Endothelial cell (in vitro differentiated cells): ENCODE measurements at regions not wholly inside any gene's neighbourhood (a gene's known extent, or its start where the extent isn't known, plus 50 kb on each side); places are given as distances from the start of the nearest gene placed in this dataset.

Experiments
- DNase-seq: peaks from one replicate; pipeline ENCODE4 v3.0.0; 2021; ENCODE audit warnings: low spot score
- H3K27ac Mint-ChIP-seq: one replicate; pipeline ENCODE4 v1.8.0; 2021; ENCODE audit warnings: mixed read lengths, inconsistent platforms; ENCODE audit not compliant: unreplicated experiment
- H3K27me3 Mint-ChIP-seq: one replicate; pipeline ENCODE4 v1.8.0; 2021; ENCODE audit warnings: mild to moderate bottlenecking, moderate library complexity, mixed read lengths, inconsistent platforms; ENCODE audit not compliant: unreplicated experiment
- H3K36me3 Mint-ChIP-seq: one replicate; pipeline ENCODE4 v1.8.0; 2021; ENCODE audit warnings: mild to moderate bottlenecking, low read depth, mixed read lengths, inconsistent platforms; ENCODE audit not compliant: unreplicated experiment
- H3K4me1 Mint-ChIP-seq: one replicate; pipeline ENCODE4 v1.8.0; 2021; ENCODE audit warnings: mild to moderate bottlenecking, mixed read lengths, inconsistent platforms; ENCODE audit not compliant: unreplicated experiment
- H3K4me3 Mint-ChIP-seq: one replicate; pipeline ENCODE4 v1.8.0; 2021; ENCODE audit warnings: mild to moderate bottlenecking, mixed read lengths, inconsistent platforms; ENCODE audit not compliant: unreplicated experiment
- H3K9me3 Mint-ChIP-seq: one replicate; pipeline ENCODE4 v1.8.0; 2021; ENCODE audit warnings: mixed read lengths, inconsistent platforms; ENCODE audit not compliant: unreplicated experiment
- TF ChIP-seq, protein P1 (sequence below): fragments of 200-600 bp; sonication (generic); IDR thresholded peaks from one replicate; pipeline ENCODE4 v1.5.0; 2021; ENCODE audit warnings: antibody characterized with exemption; ENCODE audit not compliant: unreplicated experiment

GRCh38 chr1:219732814-219733491 is 120.0 kb upstream of the ZC3H11B start:
- TF ChIP-seq, protein P1, sequence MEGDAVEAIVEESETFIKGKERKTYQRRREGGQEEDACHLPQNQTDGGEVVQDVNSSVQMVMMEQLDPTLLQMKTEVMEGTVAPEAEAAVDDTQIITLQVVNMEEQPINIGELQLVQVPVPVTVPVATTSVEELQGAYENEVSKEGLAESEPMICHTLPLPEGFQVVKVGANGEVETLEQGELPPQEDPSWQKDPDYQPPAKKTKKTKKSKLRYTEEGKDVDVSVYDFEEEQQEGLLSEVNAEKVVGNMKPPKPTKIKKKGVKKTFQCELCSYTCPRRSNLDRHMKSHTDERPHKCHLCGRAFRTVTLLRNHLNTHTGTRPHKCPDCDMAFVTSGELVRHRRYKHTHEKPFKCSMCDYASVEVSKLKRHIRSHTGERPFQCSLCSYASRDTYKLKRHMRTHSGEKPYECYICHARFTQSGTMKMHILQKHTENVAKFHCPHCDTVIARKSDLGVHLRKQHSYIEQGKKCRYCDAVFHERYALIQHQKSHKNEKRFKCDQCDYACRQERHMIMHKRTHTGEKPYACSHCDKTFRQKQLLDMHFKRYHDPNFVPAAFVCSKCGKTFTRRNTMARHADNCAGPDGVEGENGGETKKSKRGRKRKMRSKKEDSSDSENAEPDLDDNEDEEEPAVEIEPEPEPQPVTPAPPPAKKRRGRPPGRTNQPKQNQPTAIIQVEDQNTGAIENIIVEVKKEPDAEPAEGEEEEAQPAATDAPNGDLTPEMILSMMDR = no peak
- no peaks in the 10 kb centered on the region for H3K27me3 Mint-ChIP-seq
- H3K9me3 Mint-ChIP-seq = no peaks in the 10 kb centered on the region
- no peak for DNase-seq
- no peaks in the 10 kb centered on the region for H3K36me3 Mint-ChIP-seq
- H3K27ac Mint-ChIP-seq = no peak overlapping the region
- H3K4me3 Mint-ChIP-seq = no peak overlapping the region
- no peaks in the 10 kb centered on the region for H3K4me1 Mint-ChIP-seq

DNA sequence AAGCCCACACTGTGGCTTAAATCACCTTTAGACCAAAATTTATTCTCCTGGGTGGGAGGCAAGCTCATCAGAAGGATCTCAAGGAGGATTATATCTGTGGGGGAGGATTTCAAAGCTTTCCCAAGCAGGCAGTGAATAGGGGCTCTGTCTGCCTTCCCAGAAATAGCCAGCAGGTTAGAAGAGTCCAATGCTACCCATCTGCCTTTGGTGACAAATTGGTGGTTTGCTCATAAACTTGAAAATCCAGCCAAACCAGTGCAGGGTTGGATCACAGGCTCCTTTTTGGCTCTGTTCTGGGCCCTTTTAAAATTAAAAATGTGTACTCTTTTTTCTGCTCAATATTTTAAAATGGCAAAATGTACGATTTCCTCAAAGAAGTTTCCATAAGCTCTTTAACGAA is 118.9 kb upstream of the ZC3H11B start:
- Mint-ChIP-seq H3K4me1 (no peaks in the 10 kb centered on the region), H3K36me3 (no peaks in the 10 kb centered on the region), H3K9me3 (no peaks in the 10 kb centered on the region), H3K27me3 (no peaks in the 10 kb centered on the region), H3K27ac (no peak overlapping the region), H3K4me3 (no peak overlapping the region)
- TF ChIP-seq, protein P1 = no peak
- no peak for DNase-seq

GRCh38 chr1:219726480-219727272 is 113.8 kb upstream of the ZC3H11B start:
- Mint-ChIP-seq H3K4me3 (no peak overlapping the region), H3K27ac (no peak overlapping the region), H3K36me3 (peaks cover 3% of the 10 kb centered on the region), H3K9me3 (no peaks in the 10 kb centered on the region), H3K27me3 (no peaks in the 10 kb centered on the region), H3K4me1 (no peaks in the 10 kb centered on the region)
- TF ChIP-seq, protein P1 = no peak
- no peak for DNase-seq

- DNase-seq = no peak
- peaks cover 3% of the 10 kb centered on the region for H3K36me3 Mint-ChIP-seq
- no peaks in the 10 kb centered on the region for H3K27me3 Mint-ChIP-seq
- H3K4me1 Mint-ChIP-seq = no peaks in the 10 kb centered on the region
- TF ChIP-seq, protein P1 = no peak
- H3K27ac Mint-ChIP-seq = no peak overlapping the region
- no peak overlapping the region for H3K4me3 Mint-ChIP-seq
- no peaks in the 10 kb centered on the region for H3K9me3 Mint-ChIP-seq
Observed at GRCh38 chr1:219724440-219724839, 111.5 kb upstream of the ZC3H11B start.

DNA sequence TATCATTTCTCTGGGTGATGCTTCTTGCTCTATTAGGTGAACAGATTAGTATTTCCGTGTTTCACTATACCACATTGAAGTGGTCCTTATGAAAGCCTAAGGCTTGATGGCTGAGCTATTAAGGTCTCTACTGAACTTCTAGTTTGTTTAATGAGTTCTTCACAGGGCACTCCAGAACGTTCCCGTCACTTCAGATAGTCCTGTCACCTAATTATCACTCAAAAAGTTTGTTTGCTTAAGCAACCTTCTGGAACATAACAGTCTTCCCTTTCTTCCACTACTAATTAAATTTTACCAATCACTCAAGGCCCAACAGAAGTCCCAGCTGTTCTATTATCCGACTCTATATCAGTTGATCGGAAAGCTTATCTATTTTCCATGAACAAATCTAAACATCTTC is 104.6 kb upstream of the ZC3H11B start:
- TF ChIP-seq, protein P1 = no peak
- no peaks in the 10 kb centered on the region for H3K9me3 Mint-ChIP-seq

More for the DNA sequence above, 104.6 kb upstream of the ZC3H11B start:
- no peaks in the 10 kb centered on the region for H3K27me3 Mint-ChIP-seq
- no peak for DNase-seq
- H3K27ac Mint-ChIP-seq = no peak overlapping the region
- H3K36me3 Mint-ChIP-seq = no peaks in the 10 kb centered on the region
- H3K4me1 Mint-ChIP-seq = peaks cover 5% of the 10 kb centered on the region
- no peak overlapping the region for H3K4me3 Mint-ChIP-seq
